HG02759 (cell line): ENCODE measurements at regions not wholly inside any gene's neighbourhood (a gene's known extent, or its start where the extent isn't known, plus 50 kb on each side); places are given as distances from the start of the nearest gene placed in this dataset.
"Not testable (repeated sequence)": the region's sequence is repeated elsewhere in the genome, so short reads cannot be mapped to it uniquely, and the experiment has no call there.

Experiments
- ATAC-seq: cut with Tn5 transposase; IDR thresholded peaks from one replicate; pipeline ENCODE4 v1.9.1; 2021; ENCODE audit warnings: mild to moderate bottlenecking, moderate library complexity; ENCODE audit not compliant: unreplicated experiment

DNA sequence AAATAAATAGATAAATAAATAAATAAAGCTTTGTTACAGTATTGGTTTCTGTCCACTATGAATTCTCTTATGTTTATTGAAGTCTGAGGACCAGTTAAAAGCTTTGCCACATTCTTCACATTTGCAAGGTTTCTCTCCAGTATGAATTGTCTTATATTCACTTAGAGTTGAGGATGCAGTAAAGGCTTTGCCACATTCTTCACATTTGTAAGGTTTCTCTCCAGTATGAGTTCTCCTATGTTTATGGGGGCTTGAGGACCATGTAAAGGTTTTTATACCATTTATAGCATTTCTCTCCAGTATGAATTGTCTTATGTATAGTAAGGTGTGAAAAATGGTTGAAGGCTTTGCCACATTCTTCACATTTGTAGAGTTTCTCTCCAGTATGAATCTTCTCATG lies 168.3 kb downstream of the ZNF737 start:
- no peak for ATAC-seq

- ATAC-seq, result no peak
Measured at GRCh38 chr19:20388706-20389225, 176.8 kb downstream of the ZNF737 start.

GRCh38 chr19:20385061-20385460 lies 180.5 kb downstream of the ZNF737 start:
- no peak for ATAC-seq

GRCh38 chr19:20371911-20372310 lies 193.7 kb downstream of the ZNF737 start:
- no peak for ATAC-seq

DNA sequence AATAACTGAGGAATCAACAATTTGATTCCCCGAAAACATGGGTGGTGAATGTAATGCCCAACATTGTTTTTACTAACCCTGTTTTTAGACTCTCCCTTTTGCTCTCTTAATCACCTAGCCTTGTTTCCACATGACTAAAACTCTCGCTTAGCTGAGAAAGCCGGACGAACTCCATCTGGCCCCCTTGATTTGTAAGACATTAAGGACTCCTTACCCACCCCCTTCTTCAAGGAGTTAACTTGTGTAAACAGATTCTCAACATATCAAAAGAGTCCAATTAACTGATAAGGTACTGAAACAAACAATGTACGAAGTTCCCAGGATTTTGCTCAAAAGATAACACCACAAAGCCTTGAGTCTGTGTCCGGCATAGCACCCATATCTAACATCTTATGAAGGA lies 194.3 kb downstream of the ZNF737 start:
- ATAC-seq, result not testable (repeated sequence)

GRCh38 chr19:20367811-20368294 lies 197.7 kb downstream of the ZNF737 start:
- ATAC-seq, result no peak

DNA sequence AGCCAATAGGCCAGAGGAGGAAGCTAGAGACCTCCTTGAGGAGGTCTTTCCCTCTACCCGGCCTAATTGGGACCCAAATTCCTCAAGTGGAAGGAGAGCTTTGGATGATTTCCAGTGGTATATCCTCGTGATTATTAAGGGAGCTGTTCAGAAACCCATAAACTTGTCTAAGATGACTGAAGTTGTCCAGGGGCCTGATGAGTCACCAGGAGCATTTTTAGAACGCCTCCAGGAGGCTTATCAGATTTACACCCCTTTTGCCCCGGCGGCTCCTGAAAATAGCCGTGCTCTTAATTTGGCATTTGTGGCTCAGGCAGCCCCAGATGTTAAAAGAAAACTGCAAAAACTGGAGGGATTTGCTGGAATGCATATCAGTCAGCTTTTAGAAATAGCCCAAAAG lies 198.1 kb downstream of the ZNF486 start:
- no peak for ATAC-seq

- ATAC-seq, result no peak
Measured at GRCh38 chr19:20359933-20360720, 193.1 kb downstream of the ZNF486 start.

- not testable (repeated sequence) for ATAC-seq
Measured at GRCh38 chr19:20358841-20359465, 191.9 kb downstream of the ZNF486 start.

DNA sequence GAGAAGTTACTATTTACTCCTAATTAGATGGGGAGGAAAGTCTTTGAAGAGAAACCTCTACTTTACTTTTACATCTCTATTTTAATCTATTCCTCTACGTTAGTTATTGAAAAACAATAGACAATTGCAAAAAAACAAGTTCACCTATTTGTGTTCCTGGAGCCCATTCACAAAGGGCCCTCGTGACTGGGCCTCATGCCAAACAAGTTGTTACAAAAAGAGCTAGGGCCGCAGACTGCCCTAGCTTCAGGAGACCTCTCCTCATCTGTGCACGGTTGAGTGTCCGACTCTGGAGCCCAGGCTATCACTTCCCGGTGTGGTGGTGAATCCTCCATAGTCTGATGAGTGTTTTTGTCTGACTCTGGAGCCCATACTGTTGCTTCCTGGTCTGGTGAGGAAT lies 190.9 kb downstream of the ZNF486 start:
- no peak for ATAC-seq

DNA sequence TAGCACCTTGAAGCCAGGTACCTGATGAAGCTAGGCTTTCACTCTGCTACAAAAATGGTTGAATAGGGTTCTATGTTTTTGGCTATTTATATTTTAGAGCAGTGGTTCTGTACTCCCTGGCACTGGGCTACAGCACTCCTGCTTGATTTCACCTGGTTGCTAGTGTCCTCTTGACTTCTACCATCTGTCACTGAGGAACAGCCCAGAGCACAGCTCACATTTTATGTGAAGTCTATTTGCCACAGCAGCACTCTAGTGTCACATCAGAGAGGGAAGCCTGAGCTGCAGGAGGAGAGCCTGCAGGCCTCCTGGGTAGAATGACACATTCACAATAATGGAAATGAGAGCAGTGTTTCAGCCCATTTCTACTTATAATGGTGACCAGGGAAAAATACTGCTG lies 184.2 kb downstream of the ZNF486 start:
- ATAC-seq, result no peak

GRCh38 chr19:20349206-20349605 lies 182.2 kb downstream of the ZNF486 start:
- no peak for ATAC-seq

DNA sequence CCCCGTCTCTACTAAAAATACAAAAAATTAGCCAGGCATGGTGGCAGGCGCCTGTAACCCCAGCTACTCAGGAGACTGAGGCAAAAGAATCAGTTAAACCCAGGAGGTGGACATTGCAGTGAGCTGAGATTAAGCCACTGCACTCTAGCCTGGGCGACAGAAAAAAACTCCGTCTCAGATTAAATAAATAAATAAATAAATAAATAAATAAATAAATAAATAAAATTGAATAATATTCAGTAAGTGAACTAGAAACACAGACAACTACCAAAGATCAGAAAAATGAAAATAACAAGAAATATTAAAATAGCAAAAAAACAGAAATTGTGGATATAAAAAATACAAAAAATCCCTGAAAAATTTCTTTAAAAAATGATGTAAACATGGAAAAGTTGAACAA lies 172.4 kb downstream of the ZNF486 start:
- no peak for ATAC-seq

DNA sequence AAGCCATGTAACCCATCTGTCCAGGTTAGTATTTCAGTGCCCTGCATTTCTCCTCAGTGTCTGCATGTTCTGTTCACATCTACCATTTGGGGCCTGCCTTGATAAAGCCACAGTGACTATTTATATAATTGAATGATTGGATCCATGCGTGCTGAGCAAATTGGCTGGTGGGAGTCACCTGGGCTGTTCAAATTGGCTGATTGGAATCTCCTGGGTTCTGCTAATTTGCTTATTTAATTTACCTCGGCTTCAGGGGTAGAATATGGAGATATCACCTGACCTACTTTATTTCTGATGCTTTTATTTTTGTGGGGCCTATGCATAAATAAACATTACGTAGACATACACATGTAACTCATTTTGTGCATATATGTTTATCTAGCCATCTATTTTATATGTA lies 167.7 kb downstream of the ZNF486 start:
- no peak for ATAC-seq

GRCh38 chr19:20333508-20333907 lies 166.5 kb downstream of the ZNF486 start:
- no peak for ATAC-seq

DNA sequence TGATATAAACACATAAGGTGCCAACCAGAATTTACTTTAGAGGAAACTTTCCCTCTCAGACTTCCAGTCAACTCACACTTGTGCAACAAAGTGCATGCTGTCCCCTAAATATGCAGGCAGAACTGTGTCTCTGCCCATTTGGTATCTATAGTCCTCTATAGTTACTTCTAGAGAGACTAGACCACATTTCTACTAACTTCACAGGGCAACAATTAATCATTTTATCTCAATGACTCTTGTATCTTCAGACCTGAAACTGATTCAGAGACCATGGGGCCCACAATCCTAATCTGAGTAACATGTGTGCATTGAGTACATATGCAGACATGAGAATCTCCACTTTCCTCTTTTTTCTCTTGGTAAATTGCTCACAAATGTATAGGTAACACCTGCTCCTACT lies 158.1 kb downstream of the ZNF486 start:
- no peak for ATAC-seq

DNA sequence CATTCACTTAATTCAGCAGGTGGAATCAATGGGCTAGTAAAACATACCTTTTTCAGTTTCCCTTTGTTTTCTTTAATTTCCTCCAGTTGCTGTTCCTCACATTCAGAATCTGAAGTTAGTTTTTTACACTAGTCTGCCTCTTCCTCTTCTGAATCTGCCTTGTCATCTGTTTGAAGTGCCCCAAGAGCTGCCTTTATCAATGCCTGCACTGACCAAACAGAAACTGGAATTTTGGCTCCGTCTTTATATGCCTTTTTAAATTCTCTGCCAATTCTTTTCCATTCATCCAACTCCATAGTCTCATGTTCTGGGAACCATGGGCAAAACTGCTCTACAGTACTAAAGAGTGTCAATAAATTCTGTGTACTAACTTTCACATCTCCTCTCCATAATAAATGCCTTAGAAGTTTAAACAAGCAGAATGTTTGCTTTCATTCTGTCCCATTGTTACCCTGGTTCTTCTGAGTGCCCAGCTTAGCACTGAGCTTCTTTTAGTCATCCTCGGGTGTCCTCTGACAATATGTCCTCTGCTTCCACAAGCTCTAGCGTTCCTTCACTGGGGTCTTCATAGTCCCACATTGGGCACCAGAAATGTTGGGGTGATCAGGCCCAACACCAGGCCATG lies 154.2 kb downstream of the ZNF486 start:
- ATAC-seq, result no peak

DNA sequence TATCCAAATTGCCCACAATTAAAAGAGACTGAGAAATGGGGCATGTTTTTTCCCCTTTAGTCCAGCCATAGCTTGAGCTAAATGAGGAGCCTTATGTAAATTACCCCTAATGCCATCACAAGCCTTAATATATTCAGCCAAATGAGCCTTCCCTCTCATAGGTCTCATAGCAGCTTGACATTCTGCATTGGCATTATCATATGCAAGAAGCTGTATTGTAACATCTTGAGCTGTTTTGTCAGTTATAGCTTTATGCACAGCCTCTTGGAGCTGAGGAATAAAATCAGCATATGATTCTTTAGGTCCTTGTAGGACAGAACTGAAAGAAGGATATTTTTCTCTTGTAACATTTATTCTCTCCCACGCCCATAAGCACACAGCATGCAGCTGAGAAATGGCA lies 153.2 kb downstream of the ZNF486 start:
- ATAC-seq, result no peak

DNA sequence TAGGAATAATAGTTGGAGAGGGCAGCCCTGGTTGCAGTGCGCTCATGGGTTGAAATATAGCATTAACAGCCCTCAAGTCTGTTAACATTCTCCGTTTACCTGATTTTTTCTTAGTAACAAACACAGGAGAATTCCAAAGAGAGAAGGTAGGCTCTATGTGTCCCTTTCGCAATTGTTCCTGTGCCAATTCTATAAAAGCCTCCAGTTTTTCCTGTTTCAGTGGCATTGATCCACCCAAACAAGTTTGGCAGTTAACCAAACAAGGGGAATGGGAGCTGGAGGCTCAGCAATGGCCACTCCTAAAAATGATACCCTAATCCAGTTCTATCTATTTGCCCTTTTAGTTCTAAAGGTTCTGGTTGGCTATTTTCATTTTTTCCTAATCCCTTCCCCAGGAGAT lies 151.6 kb downstream of the ZNF486 start:
- no peak for ATAC-seq

GRCh38 chr19:20315543-20315942 lies 148.5 kb downstream of the ZNF486 start:
- ATAC-seq, result no peak

- no peak for ATAC-seq
Measured at GRCh38 chr19:20313894-20314293, 146.9 kb downstream of the ZNF486 start.

DNA sequence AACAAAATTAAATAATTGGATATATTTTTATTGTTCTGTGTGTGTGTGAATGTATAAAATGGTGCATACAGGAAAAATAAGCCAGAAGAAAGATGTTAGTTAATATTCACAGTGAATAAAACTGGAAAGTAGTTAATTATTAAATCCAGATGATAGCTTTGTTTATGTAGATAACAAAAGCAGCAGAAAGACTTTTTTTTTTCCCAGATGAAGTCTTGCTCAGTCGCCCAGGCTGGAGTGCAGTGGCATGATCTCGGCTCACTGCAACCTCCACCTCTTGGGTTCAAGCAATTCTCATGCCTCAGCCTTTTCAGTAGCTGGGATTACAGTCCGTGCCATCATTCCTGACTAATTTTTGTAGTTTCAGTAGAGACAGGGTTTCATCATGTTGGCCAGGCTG lies 140.1 kb downstream of the ZNF486 start:
- ATAC-seq, result no peak
